ENCODE measurements at regions not wholly inside any gene's neighbourhood (a gene's known extent, or its start where the extent isn't known, plus 50 kb on each side); places are given as distances from the start of the nearest gene placed in this dataset.

DNA sequence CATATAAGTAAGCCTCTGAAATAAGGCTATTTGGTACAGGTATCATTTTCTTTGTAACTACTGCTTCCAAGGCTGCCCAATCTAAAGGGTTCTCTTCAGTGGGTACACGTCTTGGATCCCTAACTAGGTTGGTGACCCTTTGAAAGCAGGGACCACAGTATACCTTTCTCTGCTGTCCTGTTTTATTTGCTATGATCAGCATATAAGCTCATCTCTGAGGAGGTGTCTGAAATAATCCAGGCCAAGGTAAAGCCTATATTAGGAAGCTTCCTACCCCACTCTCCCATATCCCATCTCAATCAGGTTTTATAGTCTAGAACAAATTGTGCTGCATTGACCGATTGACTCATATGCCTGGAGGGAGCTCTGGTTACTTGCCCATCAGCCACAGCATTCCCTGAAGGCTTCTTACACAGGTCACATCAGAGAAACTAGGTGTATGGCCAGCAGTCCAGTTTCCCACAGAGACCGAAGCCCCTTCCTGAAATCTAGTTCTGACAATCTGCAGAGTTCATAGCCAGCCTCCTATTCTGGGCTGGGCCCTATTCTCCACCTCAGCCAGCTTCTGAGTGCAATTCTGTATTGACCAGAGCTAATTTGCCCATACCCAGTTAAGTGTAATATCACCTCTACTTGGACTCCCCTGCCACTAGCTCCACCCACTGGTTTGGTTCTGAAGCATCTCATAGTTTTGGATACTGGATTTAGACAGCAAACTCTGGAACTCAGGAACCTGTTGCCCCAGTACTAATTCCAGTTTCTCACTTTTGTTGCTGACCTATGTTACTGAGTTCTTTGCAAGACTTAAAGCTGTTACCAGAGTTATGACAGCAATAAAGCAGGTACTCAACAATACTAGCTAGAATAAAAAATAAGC lies 62.1 kb upstream of the ARHGAP20 start:
- no peaks in the 10 kb centered on the region for H3K27me3 ChIP-seq
- H3K36me3 ChIP-seq, result no peaks in the 10 kb centered on the region
- no peaks in the 10 kb centered on the region for H3K4me1 ChIP-seq
- no peak overlapping the region for H3K4me3 ChIP-seq
- H3K9me3 ChIP-seq, result peaks cover 0 to 10% of the 10 kb centered on the region in 2 donors
- TF ChIP-seq CTCF (IDR thresholded peaks at IDR 0.05), result no peak
- DNase-seq (ENCODE audit: low spot score), result no peak
- no peak overlapping the region for H3K27ac ChIP-seq

DNA sequence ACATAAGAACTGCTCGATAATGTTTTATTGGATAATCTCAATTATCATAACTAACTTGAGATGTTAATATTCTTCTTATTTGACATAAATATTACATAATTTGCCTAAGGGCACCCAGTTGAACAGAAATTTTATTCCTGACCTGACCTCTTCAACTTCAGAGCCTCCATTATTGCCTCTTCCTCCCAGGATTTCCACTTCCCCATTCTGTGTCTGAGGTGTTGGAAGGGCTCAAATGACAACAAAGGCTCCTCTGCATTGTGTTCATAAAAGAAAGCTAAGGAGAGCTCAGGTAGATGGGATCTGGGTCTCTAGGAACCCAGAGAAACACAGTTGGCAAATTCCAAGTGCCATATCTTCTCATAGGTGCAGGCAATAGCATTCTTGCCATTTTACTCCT lies 61.2 kb upstream of the ARHGAP20 start:
- Histone ChIP-seq H3K4me3 (no peak overlapping the region), H3K36me3 (no peaks in the 10 kb centered on the region), H3K27ac (no peak overlapping the region), H3K27me3 (no peaks in the 10 kb centered on the region), H3K4me1 (no peaks in the 10 kb centered on the region), H3K9me3 (peaks cover 0 to 1% of the 10 kb centered on the region in 2 donors)
- DNase-seq (ENCODE audit: low spot score), result no peak
- no peak for TF ChIP-seq CTCF (IDR thresholded peaks at IDR 0.05)

DNA sequence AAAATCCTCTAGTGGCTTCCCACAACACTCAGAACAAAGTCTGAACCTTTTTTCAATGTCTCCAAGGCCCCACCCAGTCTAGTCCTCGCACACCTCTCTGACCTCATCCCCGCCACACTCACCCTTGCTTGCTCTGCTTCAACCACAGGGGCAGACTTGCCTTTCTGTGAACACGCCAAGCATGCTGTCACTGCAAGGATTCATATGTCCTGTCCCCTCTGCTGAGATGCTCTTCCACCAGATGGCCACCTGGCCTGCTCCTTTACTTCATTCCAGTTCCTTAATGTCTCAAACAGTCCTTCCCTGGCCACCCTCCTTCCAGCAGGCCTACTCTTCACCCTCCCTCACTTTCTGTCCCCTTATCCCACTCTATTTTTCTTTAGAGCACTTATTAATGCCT lies 60.6 kb upstream of the ARHGAP20 start:
- H3K27ac ChIP-seq, result no peak overlapping the region
- no peaks in the 10 kb centered on the region for H3K27me3 ChIP-seq
- no peak overlapping the region for H3K4me3 ChIP-seq
- H3K4me1 ChIP-seq, result no peaks in the 10 kb centered on the region
- DNase-seq (ENCODE audit: low spot score), result no peak
- no peaks in the 10 kb centered on the region for H3K36me3 ChIP-seq
- no peak for TF ChIP-seq CTCF (IDR thresholded peaks at IDR 0.05)
- H3K9me3 ChIP-seq, result no peaks in the 10 kb centered on the region

DNA sequence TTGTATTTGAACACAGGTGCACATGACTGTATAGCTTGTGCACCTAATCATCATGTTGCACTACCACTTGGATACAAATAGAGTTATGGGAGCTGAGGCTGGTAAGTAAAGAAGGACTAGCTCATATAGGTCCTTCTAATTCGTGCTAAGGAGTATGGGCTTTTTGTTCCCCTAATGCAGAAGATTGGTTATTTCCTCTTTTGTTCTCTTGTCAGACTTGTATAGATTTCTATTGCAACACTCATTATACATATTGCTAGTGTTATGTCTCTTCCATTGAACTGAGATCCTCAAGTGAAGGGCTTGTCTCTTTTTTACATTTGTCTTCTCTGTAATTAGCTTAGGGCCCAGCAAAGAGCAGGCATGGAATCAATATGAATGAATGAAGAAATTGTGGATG lies 54.1 kb upstream of the ARHGAP20 start:
- Histone ChIP-seq H3K27ac (no peak overlapping the region), H3K4me1 (peaks cover 0 to 5% of the 10 kb centered on the region in 2 donors), H3K4me3 (no peak overlapping the region), H3K27me3 (no peaks in the 10 kb centered on the region), H3K9me3 (no peaks in the 10 kb centered on the region), H3K36me3 (no peaks in the 10 kb centered on the region)
- DNase-seq (ENCODE audit: low spot score), result no peak
- no peak for TF ChIP-seq CTCF (IDR thresholded peaks at IDR 0.05)

- H3K4me3 ChIP-seq, result no peak overlapping the region
- no peaks in the 10 kb centered on the region for H3K27me3 ChIP-seq
- H3K4me1 ChIP-seq, result peaks cover 0 to 5% of the 10 kb centered on the region in 2 donors
- H3K27ac ChIP-seq, result no peak overlapping the region
- no peaks in the 10 kb centered on the region for H3K36me3 ChIP-seq
- TF ChIP-seq CTCF (IDR thresholded peaks at IDR 0.05), result no peak
- no peak for DNase-seq (ENCODE audit: low spot score)
- no peaks in the 10 kb centered on the region for H3K9me3 ChIP-seq
Observed at GRCh38 chr11:110764485-110764884, 52.2 kb upstream of the ARHGAP20 start.

All from right atrium auricular region (tissue), 2 donors.